H9 (cell line): ENCODE measurements at regions not wholly inside any gene's neighbourhood (a gene's known extent, or its start where the extent isn't known, plus 50 kb on each side); places are given as distances from the start of the nearest gene placed in this dataset.

Source experiments
- DNase-seq: peaks from one replicate; pipeline ENCODE4 v3.0.0-alpha.2; 2017
- H2AFZ ChIP-seq: one replicate; pipeline ENCODE4 v1.6.1; 2013; ENCODE audit warnings: mild to moderate bottlenecking, low read length, control low read depth, moderate library complexity
- H2AK5ac ChIP-seq: 2 replicates; pipeline ENCODE4 v1.6.1; 2013; ENCODE audit warnings: low read length, control low read depth, mixed read lengths; ENCODE audit not compliant: insufficient read length
- H2BK120ac ChIP-seq: one replicate; pipeline ENCODE4 v1.6.1; 2013; ENCODE audit warnings: low read depth, mild to moderate bottlenecking, low read length, control low read depth, inconsistent platforms; ENCODE audit not compliant: poor library complexity, severe bottlenecking
- H2BK12ac ChIP-seq: 2 replicates; pipeline ENCODE4 v1.6.1; 2013; ENCODE audit warnings: low read length, control low read depth, mixed read lengths, low read depth; ENCODE audit not compliant: insufficient read length
- H2BK15ac ChIP-seq: 2 replicates; pipeline ENCODE4 v1.6.1; 2013; ENCODE audit warnings: low read depth, low read length, control low read depth
- H2BK20ac ChIP-seq: one replicate; pipeline ENCODE4 v1.6.1; 2013; ENCODE audit warnings: low read depth, mild to moderate bottlenecking, low read length, control low read depth, inconsistent platforms; ENCODE audit not compliant: poor library complexity, severe bottlenecking
- H2BK5ac ChIP-seq: 2 replicates; pipeline ENCODE4 v1.6.1; 2013; ENCODE audit warnings: low read length, control low read depth, mixed read lengths; ENCODE audit not compliant: insufficient read length
- H3K14ac ChIP-seq: 2 replicates; pipeline ENCODE4 v1.6.1; 2013; ENCODE audit warnings: low read length, control low read depth; ENCODE audit not compliant: insufficient read depth
- H3K18ac ChIP-seq: 2 replicates; pipeline ENCODE4 v1.6.1; 2013; ENCODE audit warnings: low read depth, mild to moderate bottlenecking, mixed read lengths, low read length, control low read depth; ENCODE audit not compliant: insufficient read length
- H3K23ac ChIP-seq: 2 replicates; pipeline ENCODE4 v1.6.1; 2013; ENCODE audit warnings: low read length, control low read depth, mixed read lengths, low read depth; ENCODE audit not compliant: insufficient read length
- H3K23me2 ChIP-seq: 2 replicates; pipeline ENCODE4 v1.6.1; 2013; ENCODE audit warnings: low read depth, mild to moderate bottlenecking, mixed read lengths, low read length, control low read depth; ENCODE audit not compliant: insufficient read length, poor library complexity, severe bottlenecking
- H3K27ac ChIP-seq: 2 replicates; pipeline ENCODE4 v1.5.1; 2013; ENCODE audit warnings: low read length, control low read depth, mixed read lengths, low read depth; ENCODE audit not compliant: insufficient read length
- H3K27me3 ChIP-seq: 2 replicates; pipeline ENCODE4 v1.6.1; 2013; ENCODE audit warnings: low read length, control low read depth, inconsistent platforms; ENCODE audit not compliant: insufficient read depth
- H3K4ac ChIP-seq: 2 replicates; pipeline ENCODE4 v1.6.1; 2013; ENCODE audit warnings: low read depth, mild to moderate bottlenecking, control low read depth, inconsistent platforms, low read length, moderate library complexity
- H3K4me1 ChIP-seq: 2 replicates; pipeline ENCODE4 v1.6.1; 2013; ENCODE audit warnings: low read length, control low read depth, inconsistent platforms; ENCODE audit not compliant: insufficient read depth
- H3K4me2 ChIP-seq: 2 replicates; pipeline ENCODE4 v1.6.1; 2013; ENCODE audit warnings: low read length, control low read depth, mixed read lengths; ENCODE audit not compliant: insufficient read length, insufficient read depth
- H3K56ac ChIP-seq: 2 replicates; pipeline ENCODE4 v1.6.1; 2013; ENCODE audit warnings: low read depth, mild to moderate bottlenecking, mixed read lengths, low read length, control low read depth; ENCODE audit not compliant: insufficient read length
- H3K79me1 ChIP-seq: 2 replicates; pipeline ENCODE4 v1.6.1; 2013; ENCODE audit warnings: low read depth, mild to moderate bottlenecking, moderate library complexity, low read length, control low read depth, inconsistent platforms; ENCODE audit not compliant: insufficient read depth, poor library complexity, severe bottlenecking
- H3K79me2 ChIP-seq: 2 replicates; pipeline ENCODE4 v1.6.1; 2013; ENCODE audit warnings: low read length, control low read depth, inconsistent platforms; ENCODE audit not compliant: insufficient read depth
- H3K9ac ChIP-seq: 2 replicates; pipeline ENCODE4 v1.6.1; 2013; ENCODE audit warnings: low read length, control low read depth, mixed read lengths; ENCODE audit not compliant: insufficient read length; ENCODE audit errors: extremely low read depth
- H3K9me3 ChIP-seq: one replicate; pipeline ENCODE4 v1.6.1; 2013; ENCODE audit warnings: low read depth, low read length, inconsistent platforms; ENCODE audit not compliant: control insufficient read depth
- H3T11ph ChIP-seq: one replicate; pipeline ENCODE4 v1.6.1; 2013; ENCODE audit warnings: mild to moderate bottlenecking, low read length, control low read depth, inconsistent platforms
- H4K20me1 ChIP-seq: one replicate; pipeline ENCODE4 v1.6.1; 2013; ENCODE audit not compliant: control insufficient read depth, insufficient read length, insufficient read depth
- H4K5ac ChIP-seq: 2 replicates; pipeline ENCODE4 v1.6.1; 2013; ENCODE audit warnings: low read depth, mild to moderate bottlenecking, mixed read lengths, low read length, control low read depth; ENCODE audit not compliant: insufficient read length
- H4K8ac ChIP-seq: replicated peaks from 2 replicates; pipeline ENCODE4 v1.6.1; 2013; ENCODE audit warnings: low read length, control low read depth, mixed read lengths, low read depth; ENCODE audit not compliant: insufficient read length
- H4K91ac ChIP-seq: 2 replicates; pipeline ENCODE4 v1.6.1; 2013; ENCODE audit warnings: low read depth, mild to moderate bottlenecking, moderate library complexity, mixed read lengths, low read length, control low read depth; ENCODE audit not compliant: insufficient read length
- H3K27ac Mint-ChIP-seq, 3 experiments: 2 replicates in 2 of 3; 3 replicates in 1 of 3; pipeline ENCODE4 v1.8.0; 2020 to 2021; ENCODE audit warnings: mixed read lengths in 3 of 3, mild to moderate bottlenecking in 1 of 3, moderate library complexity in 1 of 3
- H3K27me3 Mint-ChIP-seq: 2 replicates; pipeline ENCODE4 v1.8.0; 2021; ENCODE audit warnings: low read depth, mild to moderate bottlenecking, moderate library complexity, mixed read lengths
- H3K36me3 Mint-ChIP-seq, 3 experiments: 2 replicates in 2 of 3; 3 replicates in 1 of 3; pipeline ENCODE4 v1.8.0; 2020 to 2021; ENCODE audit warnings: low read depth in 3 of 3, mixed read lengths in 3 of 3; ENCODE audit not compliant: insufficient read depth in 1 of 3
- H3K4me1 Mint-ChIP-seq, 2 experiments: 2 replicates each; pipeline ENCODE4 v1.8.0; 2020; ENCODE audit warnings: mixed read lengths in 2 of 2
- H3K4me3 Mint-ChIP-seq, 2 experiments: 2 replicates in 1 of 2; 3 replicates in 1 of 2; pipeline ENCODE4 v1.8.0; 2020 to 2021; ENCODE audit warnings: mild to moderate bottlenecking in 2 of 2, mixed read lengths in 2 of 2, moderate library complexity in 1 of 2
- H3K9me3 Mint-ChIP-seq, 2 experiments: 2 replicates in 1 of 2; 3 replicates in 1 of 2; pipeline ENCODE4 v1.8.0; 2020; ENCODE audit warnings: mild to moderate bottlenecking in 2 of 2, mixed read lengths in 2 of 2, moderate library complexity in 1 of 2
- WGBS: extraction: QIAGEN DNeasy Blood & Tissue Kit; methylation state at CpG from one replicate; pipeline ENCODE4 v1.1.7; 2013; ENCODE audit warnings: missing lambda C conversion rate, low lambda C conversion rate, mixed read lengths; ENCODE audit not compliant: insufficient read length; ENCODE audit errors: extremely low coverage; 5-methylcytosine and 5-hydroxymethylcytosine counted together
- TF ChIP-seq, protein P1 (sequence below): fragments of 200-600 bp; sonication (generic); conservative IDR thresholded peaks from 3 replicates; pipeline ENCODE4 v1.8.0; 2021; ENCODE audit warnings: antibody characterized with exemption, mild to moderate bottlenecking

DNA sequence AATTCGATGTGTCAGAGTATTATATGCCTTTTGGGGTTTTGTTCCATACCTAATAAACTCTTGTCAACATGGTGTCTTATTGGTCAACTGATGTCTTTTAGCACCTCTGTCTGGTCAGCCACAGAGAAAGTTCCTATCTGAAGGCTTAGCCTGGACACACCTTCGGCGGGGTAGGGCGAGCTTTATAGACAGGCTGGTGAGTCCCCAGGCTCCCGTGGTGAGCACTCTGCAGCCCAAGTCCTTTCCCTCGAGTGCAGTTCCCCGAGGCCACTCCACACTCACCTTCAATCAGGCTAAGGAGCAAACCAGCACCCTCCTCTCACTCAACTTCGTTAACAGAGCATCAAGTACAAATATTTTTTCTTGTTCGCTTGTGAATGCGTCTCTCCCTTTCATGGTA lies 133.9 kb downstream of the ATG4C start:
- TF ChIP-seq, protein P1, sequence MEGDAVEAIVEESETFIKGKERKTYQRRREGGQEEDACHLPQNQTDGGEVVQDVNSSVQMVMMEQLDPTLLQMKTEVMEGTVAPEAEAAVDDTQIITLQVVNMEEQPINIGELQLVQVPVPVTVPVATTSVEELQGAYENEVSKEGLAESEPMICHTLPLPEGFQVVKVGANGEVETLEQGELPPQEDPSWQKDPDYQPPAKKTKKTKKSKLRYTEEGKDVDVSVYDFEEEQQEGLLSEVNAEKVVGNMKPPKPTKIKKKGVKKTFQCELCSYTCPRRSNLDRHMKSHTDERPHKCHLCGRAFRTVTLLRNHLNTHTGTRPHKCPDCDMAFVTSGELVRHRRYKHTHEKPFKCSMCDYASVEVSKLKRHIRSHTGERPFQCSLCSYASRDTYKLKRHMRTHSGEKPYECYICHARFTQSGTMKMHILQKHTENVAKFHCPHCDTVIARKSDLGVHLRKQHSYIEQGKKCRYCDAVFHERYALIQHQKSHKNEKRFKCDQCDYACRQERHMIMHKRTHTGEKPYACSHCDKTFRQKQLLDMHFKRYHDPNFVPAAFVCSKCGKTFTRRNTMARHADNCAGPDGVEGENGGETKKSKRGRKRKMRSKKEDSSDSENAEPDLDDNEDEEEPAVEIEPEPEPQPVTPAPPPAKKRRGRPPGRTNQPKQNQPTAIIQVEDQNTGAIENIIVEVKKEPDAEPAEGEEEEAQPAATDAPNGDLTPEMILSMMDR = no peak
- Histone ChIP-seq H4K8ac (no peak overlapping the region), H2BK15ac (no peak overlapping the region), H2AFZ (no peak overlapping the region), H3K18ac (no peak overlapping the region), H3K27me3 (no peaks in the 10 kb centered on the region), H2BK5ac (no peak overlapping the region), H3K4ac (no peak overlapping the region), H3K79me2 (no peaks in the 10 kb centered on the region), H2BK12ac (no peak overlapping the region), H2BK120ac (no peak overlapping the region), H3K23ac (no peak overlapping the region), H3K9me3 (no peaks in the 10 kb centered on the region), H4K91ac (no peak overlapping the region), H3K14ac (no peak overlapping the region), H3K4me1 (peaks cover 6% of the 10 kb centered on the region; the same call in 1 of the 2 replicates), H3K27ac (no peak overlapping the region), H4K5ac (no peak overlapping the region), H3K4me2 (peak overlapping the region; percentile 38), H2BK20ac (no peak overlapping the region), H2AK5ac (no peak overlapping the region), H4K20me1 (no peaks in the 10 kb centered on the region), H3K23me2 (no peaks in the 10 kb centered on the region), H3K79me1 (no peaks in the 10 kb centered on the region), H3T11ph (no peak overlapping the region), H3K56ac (no peak overlapping the region), H3K9ac (no peak overlapping the region)
- no CpG with 5 or more reads among the region's 10 CpGs for WGBS
- Mint-ChIP-seq H3K27ac (peak overlapping the region in 1 of 3 experiments; percentile 65; a peak in 1 of 7 replicates), H3K9me3 (no peaks in the 10 kb centered on the region), H3K36me3 (no peaks in the 10 kb centered on the region), H3K4me1 (peaks cover 17 to 18% of the 10 kb centered on the region in 2 experiments), H3K27me3 (peaks cover 2% of the 10 kb centered on the region; the same call in 1 of the 2 replicates), H3K4me3 (peak overlapping the region in 1 of 2 experiments; percentile 47; a peak in 3 of 5 replicates)
- DNase-seq = no peak
